Left lobe of liver (tissue), 2 donors: ENCODE measurements at regions not wholly inside any gene's neighbourhood (a gene's known extent, or its start where the extent isn't known, plus 50 kb on each side); places are given as distances from the start of the nearest gene placed in this dataset.
A peak's percentile ranks its signal among the peaks of the same experiment; 100 is the strongest.

Source experiments
- ATAC-seq: fragments of 200-7000 bp; cut with Tn5 transposase; one replicate; pipeline ENCODE4 v1.9.1; 2020; ENCODE audit warnings: mild to moderate bottlenecking, moderate library complexity
- DNase-seq: peaks from one replicate; pipeline ENCODE4 v3.0.0-alpha.2; 2020; ENCODE audit warnings: low spot score
- donor health status: DM: no; HTN: no; CAD: no; lungs with moderate emphysema.
- donor health status: DM: no; HTN: yes; CAD: no.

- ATAC-seq = peak; percentile 75
- no peak for DNase-seq
Measured at GRCh38 chr3:177934001-177934891, 602.0 kb upstream of the KCNMB2 start.

GRCh38 chr3:177935047-177935446 is 601.2 kb upstream of the KCNMB2 start:
- DNase-seq = no peak
- peak; percentile 71 for ATAC-seq

GRCh38 chr3:177936721-177937120 is 599.5 kb upstream of the KCNMB2 start:
- DNase-seq (no peak), ATAC-seq (no peak)

- ATAC-seq = no peak
- no peak for DNase-seq
Measured at GRCh38 chr3:177942911-177943310, 593.3 kb upstream of the KCNMB2 start.

- DNase-seq (no peak), ATAC-seq (no peak)
Measured at GRCh38 chr3:177944228-177944661, 592.0 kb upstream of the KCNMB2 start.

GRCh38 chr3:177946048-177946447 is 590.2 kb upstream of the KCNMB2 start:
- ATAC-seq = no peak
- DNase-seq = no peak

GRCh38 chr3:177946497-177946896 is 589.7 kb upstream of the KCNMB2 start:
- ATAC-seq (no peak), DNase-seq (no peak)

- peak; percentile 70 for ATAC-seq
- DNase-seq = no peak
Measured at GRCh38 chr3:177946936-177947335, 589.3 kb upstream of the KCNMB2 start.

GRCh38 chr3:177947901-177948300 is 588.3 kb upstream of the KCNMB2 start:
- DNase-seq = no peak
- ATAC-seq = no peak

- ATAC-seq (no peak), DNase-seq (no peak)
Measured at GRCh38 chr3:177948716-177949425, 587.4 kb upstream of the KCNMB2 start.

- DNase-seq = no peak
- ATAC-seq = no peak
Measured at GRCh38 chr3:177959188-177959587, 577.0 kb upstream of the KCNMB2 start.

- no peak for DNase-seq
- no peak for ATAC-seq
Measured at GRCh38 chr3:177960014-177960413, 576.2 kb upstream of the KCNMB2 start.

GRCh38 chr3:177960722-177961121 is 575.5 kb upstream of the KCNMB2 start:
- no peak for ATAC-seq
- DNase-seq = no peak

GRCh38 chr3:177961784-177962183 is 574.5 kb upstream of the KCNMB2 start:
- no peak for DNase-seq
- no peak for ATAC-seq

GRCh38 chr3:177966493-177966892 is 569.7 kb upstream of the KCNMB2 start:
- ATAC-seq (no peak), DNase-seq (no peak)

GRCh38 chr3:177968891-177969290 is 567.3 kb upstream of the KCNMB2 start:
- ATAC-seq (no peak), DNase-seq (no peak)

- ATAC-seq (no peak), DNase-seq (no peak)
Measured at GRCh38 chr3:177973241-177973840, 562.9 kb upstream of the KCNMB2 start.

- DNase-seq (no peak), ATAC-seq (no peak)
Measured at GRCh38 chr3:177976241-177976640, 560.0 kb upstream of the KCNMB2 start.

- DNase-seq = no peak
- no peak for ATAC-seq
Measured at GRCh38 chr3:177976866-177977265, 559.4 kb upstream of the KCNMB2 start.

- ATAC-seq (no peak), DNase-seq (no peak)
Measured at GRCh38 chr3:177977381-177978158, 558.7 kb upstream of the KCNMB2 start.

GRCh38 chr3:177978946-177979345 is 557.3 kb upstream of the KCNMB2 start:
- ATAC-seq (no peak), DNase-seq (no peak)
